C4-2B (cell line): ENCODE measurements at regions not wholly inside any gene's neighbourhood (a gene's known extent, or its start where the extent isn't known, plus 50 kb on each side); places are given as distances from the start of the nearest gene placed in this dataset.

Experiments used
- ZFX ChIP-seq: fragments of 450-650 bp; IDR thresholded peaks from 2 replicates; pipeline ENCODE4 v1.6.1; 2017
- TF ChIP-seq, protein P1 (sequence below): fragments of 450-650 bp; conservative IDR thresholded peaks from 2 replicates; pipeline ENCODE4 v1.5.1; 2017; ENCODE audit warnings: mild to moderate bottlenecking

DNA sequence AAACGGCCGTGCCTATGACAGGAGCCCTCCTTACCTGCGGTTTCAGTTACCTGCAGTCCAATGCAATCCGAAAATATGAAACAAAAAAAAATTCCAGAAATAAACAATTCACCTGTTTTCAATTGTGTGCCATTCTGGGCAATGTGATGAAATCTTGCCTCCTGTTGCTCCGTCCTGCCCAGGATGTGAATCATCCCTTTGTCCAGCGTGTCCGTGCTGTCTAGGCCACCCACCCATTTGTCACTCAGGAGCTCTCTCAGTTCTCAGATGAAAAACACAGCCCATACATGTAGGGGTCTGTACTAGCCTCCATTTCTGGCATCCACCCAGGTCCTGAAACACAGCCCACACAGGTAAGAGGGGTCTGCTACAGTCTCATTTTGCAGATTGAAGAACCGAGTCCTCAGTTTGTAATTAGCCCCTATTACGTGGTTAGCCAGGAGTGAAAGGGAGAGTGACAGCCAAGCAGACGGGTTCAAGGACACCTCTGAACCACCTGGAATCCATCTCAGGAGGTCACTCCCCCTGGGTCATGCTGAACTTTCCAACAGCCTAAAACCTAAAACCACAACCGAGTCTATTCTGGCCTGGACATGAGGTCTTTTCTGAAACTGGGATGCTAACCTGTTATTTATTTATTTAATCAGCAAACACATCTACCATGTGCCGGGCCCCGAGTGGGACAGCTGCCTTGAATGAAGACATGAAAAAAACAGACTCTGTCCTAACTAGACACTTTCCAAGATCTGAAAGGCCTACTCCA, 317.2 kb downstream of the SHANK2 start:
- TF ChIP-seq, protein P1, sequence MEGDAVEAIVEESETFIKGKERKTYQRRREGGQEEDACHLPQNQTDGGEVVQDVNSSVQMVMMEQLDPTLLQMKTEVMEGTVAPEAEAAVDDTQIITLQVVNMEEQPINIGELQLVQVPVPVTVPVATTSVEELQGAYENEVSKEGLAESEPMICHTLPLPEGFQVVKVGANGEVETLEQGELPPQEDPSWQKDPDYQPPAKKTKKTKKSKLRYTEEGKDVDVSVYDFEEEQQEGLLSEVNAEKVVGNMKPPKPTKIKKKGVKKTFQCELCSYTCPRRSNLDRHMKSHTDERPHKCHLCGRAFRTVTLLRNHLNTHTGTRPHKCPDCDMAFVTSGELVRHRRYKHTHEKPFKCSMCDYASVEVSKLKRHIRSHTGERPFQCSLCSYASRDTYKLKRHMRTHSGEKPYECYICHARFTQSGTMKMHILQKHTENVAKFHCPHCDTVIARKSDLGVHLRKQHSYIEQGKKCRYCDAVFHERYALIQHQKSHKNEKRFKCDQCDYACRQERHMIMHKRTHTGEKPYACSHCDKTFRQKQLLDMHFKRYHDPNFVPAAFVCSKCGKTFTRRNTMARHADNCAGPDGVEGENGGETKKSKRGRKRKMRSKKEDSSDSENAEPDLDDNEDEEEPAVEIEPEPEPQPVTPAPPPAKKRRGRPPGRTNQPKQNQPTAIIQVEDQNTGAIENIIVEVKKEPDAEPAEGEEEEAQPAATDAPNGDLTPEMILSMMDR = no peak
- TF ChIP-seq ZFX = no peak
